Gastrocnemius medialis (tissue), 4 donors: ENCODE measurements at regions not wholly inside any gene's neighbourhood (a gene's known extent, or its start where the extent isn't known, plus 50 kb on each side); places are given as distances from the start of the nearest gene placed in this dataset.

Experiments
- CTCF ChIP-seq, 5 experiments: fragments of 450-650 bp in 3 of 5; fragments of 200-600 bp in 2 of 5; sonication (generic) in 2 of 5; IDR thresholded peaks in 4 of 5; conservative IDR thresholded peaks in 1 of 5; 1 replicate in 4 of 5; 2 replicates in 1 of 5; pipeline ENCODE4 v1.5.1; 2016 to 2019; ENCODE audit warnings: antibody characterized with exemption in 5 of 5, mild to moderate bottlenecking in 3 of 5, moderate library complexity in 3 of 5
- POLR2A ChIP-seq, 2 donors: fragments of 450-650 bp; IDR thresholded peaks; one replicate each; pipeline ENCODE4 v1.6.1; 2017; ENCODE audit warnings: antibody characterized with exemption in 2 of 2, mild to moderate bottlenecking in 2 of 2, moderate library complexity in 2 of 2

GRCh38 chr2:10223932-10224720, 78.6 kb upstream of the HPCAL1 start:
- no peak for TF ChIP-seq CTCF (IDR thresholded peaks at IDR 0.05 in 4 of 5, conservative IDR thresholded peaks at IDR 0.05 in 1 of 5)
- TF ChIP-seq POLR2A (IDR thresholded peaks at IDR 0.05): no peak
